Astrocyte (in vitro differentiated cells and primary cell): ENCODE measurements at regions not wholly inside any gene's neighbourhood (a gene's known extent, or its start where the extent isn't known, plus 50 kb on each side); places are given as distances from the start of the nearest gene placed in this dataset.

Experiments used
- DNase-seq: peaks from one replicate; pipeline ENCODE4 v3.0.0-alpha.2; 2010; ENCODE audit warnings: low read depth
- FAIRE-seq: peaks from 2 replicates; lab custom pipeline; 2011; peaks lifted over from hg19 to GRCh38; lab: Jason Lieb, UNC
- H2AFZ ChIP-seq: 2 replicates; pipeline ENCODE4 v1.6.0; 2012; ENCODE audit warnings: low read depth, low read length, inconsistent platforms
- H3K27ac ChIP-seq: 2 replicates; pipeline ENCODE4 v1.5.1; 2011; ENCODE audit warnings: low read depth, low read length, inconsistent platforms
- H3K27me3 ChIP-seq: 2 replicates; pipeline ENCODE4 v1.6.0; 2011; ENCODE audit warnings: low read length, inconsistent platforms; ENCODE audit not compliant: insufficient read depth
- H3K36me3 ChIP-seq: 2 replicates; pipeline ENCODE4 v1.5.1; 2011; ENCODE audit warnings: low read length, inconsistent platforms; ENCODE audit not compliant: insufficient read depth
- H3K4me1 ChIP-seq: 2 replicates; pipeline ENCODE4 v1.5.1; 2011; ENCODE audit warnings: low read length, inconsistent platforms; ENCODE audit not compliant: insufficient read depth
- H3K4me2 ChIP-seq: 2 replicates; pipeline ENCODE4 v1.6.0; 2012; ENCODE audit warnings: low read length, inconsistent platforms
- H3K4me3 ChIP-seq: 2 replicates; pipeline ENCODE4 v1.5.1; 2011; ENCODE audit warnings: low read depth, mild to moderate bottlenecking, low read length, inconsistent platforms; ENCODE audit not compliant: insufficient read depth
- H3K79me2 ChIP-seq: 2 replicates; pipeline ENCODE4 v1.6.0; 2012; ENCODE audit warnings: mild to moderate bottlenecking, low read length, inconsistent platforms; ENCODE audit not compliant: insufficient read depth
- H3K9ac ChIP-seq: 2 replicates; pipeline ENCODE4 v1.6.0; 2012; ENCODE audit warnings: mild to moderate bottlenecking, low read length, inconsistent platforms
- H3K9me3 ChIP-seq: 2 replicates; pipeline ENCODE4 v1.5.1; 2012; ENCODE audit warnings: low read depth, mild to moderate bottlenecking, low read length, inconsistent platforms; ENCODE audit not compliant: insufficient read depth
- H4K20me1 ChIP-seq: 2 replicates; pipeline ENCODE4 v1.6.0; 2012; ENCODE audit warnings: low read length, inconsistent platforms; ENCODE audit not compliant: insufficient read depth
- H3K27ac Mint-ChIP-seq: one replicate; pipeline ENCODE4 v1.8.0; 2021; ENCODE audit warnings: mild to moderate bottlenecking, mixed read lengths; ENCODE audit not compliant: unreplicated experiment
- H3K27me3 Mint-ChIP-seq: one replicate; pipeline ENCODE4 v1.8.0; 2021; ENCODE audit warnings: low read depth, mixed read lengths; ENCODE audit not compliant: unreplicated experiment
- H3K36me3 Mint-ChIP-seq: one replicate; pipeline ENCODE4 v1.8.0; 2021; ENCODE audit warnings: low read depth, mixed read lengths; ENCODE audit not compliant: unreplicated experiment
- H3K4me1 Mint-ChIP-seq: one replicate; pipeline ENCODE4 v1.8.0; 2021; ENCODE audit warnings: low read depth, mixed read lengths; ENCODE audit not compliant: unreplicated experiment
- H3K4me3 Mint-ChIP-seq: one replicate; pipeline ENCODE4 v1.8.0; 2021; ENCODE audit warnings: mild to moderate bottlenecking, moderate library complexity, mixed read lengths; ENCODE audit not compliant: unreplicated experiment
- H3K9me3 Mint-ChIP-seq: one replicate; pipeline ENCODE4 v1.8.0; 2021; ENCODE audit warnings: mild to moderate bottlenecking, mixed read lengths; ENCODE audit not compliant: unreplicated experiment
- EZH2 ChIP-seq: IDR thresholded peaks from 2 replicates; pipeline ENCODE4 v1.6.1; 2012; ENCODE audit warnings: mild to moderate bottlenecking, low read length, inconsistent platforms; ENCODE audit not compliant: insufficient read depth
- TF ChIP-seq, protein P1 (sequence below): IDR thresholded peaks from 2 replicates; pipeline ENCODE4 v1.5.1; 2011; ENCODE audit warnings: low read depth, mild to moderate bottlenecking, inconsistent platforms, low read length, moderate library complexity; ENCODE audit not compliant: insufficient read depth

DNA sequence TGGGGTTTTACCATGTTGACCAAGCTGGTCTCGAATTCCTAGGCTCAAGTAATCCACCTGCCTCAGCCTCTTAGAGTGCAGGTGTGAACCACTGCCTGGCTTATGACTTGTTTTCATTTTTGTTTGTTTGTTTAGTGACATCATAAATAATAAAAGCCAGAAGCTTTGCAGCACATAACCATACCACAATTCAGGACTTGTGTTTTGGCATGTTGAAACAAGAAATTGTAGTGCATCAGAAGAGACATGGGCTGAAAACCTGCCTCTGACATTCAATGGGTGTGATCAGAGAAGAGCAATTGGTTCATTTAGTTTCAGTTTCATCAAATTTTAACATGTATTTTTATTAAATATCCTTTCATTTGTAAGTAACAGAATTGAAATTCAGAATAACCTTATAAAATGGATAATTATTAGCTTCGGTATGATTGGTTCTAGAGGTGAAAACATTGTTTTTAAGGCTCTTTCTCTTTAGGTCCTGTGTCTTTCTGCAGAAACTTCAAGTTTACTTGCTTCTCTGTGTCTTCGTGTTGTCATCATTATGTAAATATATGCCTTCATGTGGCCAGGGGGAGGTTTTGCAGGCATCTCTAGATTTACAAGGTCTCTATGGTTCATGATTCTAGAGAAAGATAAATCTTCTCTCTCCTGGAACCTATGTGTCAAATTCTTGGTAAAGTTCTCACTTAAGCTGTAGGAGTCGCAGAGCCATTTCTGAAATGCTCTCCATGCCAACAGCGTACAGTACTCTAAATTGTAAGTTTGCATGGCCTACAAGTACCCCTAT is 312.0 kb downstream of the KCNC2 start:
- H3K9me3 ChIP-seq: no peaks in the 10 kb centered on the region
- Mint-ChIP-seq H3K4me1 (no peaks in the 10 kb centered on the region), H3K4me3 (no peak overlapping the region), H3K27ac (no peak overlapping the region), H3K36me3 (no peaks in the 10 kb centered on the region), H3K27me3 (no peaks in the 10 kb centered on the region), H3K9me3 (no peaks in the 10 kb centered on the region)
- no peak overlapping the region for H3K4me2 ChIP-seq
- no peaks in the 10 kb centered on the region for H3K27me3 ChIP-seq
- DNase-seq (no peak), FAIRE-seq (no peak)
- H4K20me1 ChIP-seq: no peaks in the 10 kb centered on the region
- TF ChIP-seq EZH2: no peak
- TF ChIP-seq, protein P1, sequence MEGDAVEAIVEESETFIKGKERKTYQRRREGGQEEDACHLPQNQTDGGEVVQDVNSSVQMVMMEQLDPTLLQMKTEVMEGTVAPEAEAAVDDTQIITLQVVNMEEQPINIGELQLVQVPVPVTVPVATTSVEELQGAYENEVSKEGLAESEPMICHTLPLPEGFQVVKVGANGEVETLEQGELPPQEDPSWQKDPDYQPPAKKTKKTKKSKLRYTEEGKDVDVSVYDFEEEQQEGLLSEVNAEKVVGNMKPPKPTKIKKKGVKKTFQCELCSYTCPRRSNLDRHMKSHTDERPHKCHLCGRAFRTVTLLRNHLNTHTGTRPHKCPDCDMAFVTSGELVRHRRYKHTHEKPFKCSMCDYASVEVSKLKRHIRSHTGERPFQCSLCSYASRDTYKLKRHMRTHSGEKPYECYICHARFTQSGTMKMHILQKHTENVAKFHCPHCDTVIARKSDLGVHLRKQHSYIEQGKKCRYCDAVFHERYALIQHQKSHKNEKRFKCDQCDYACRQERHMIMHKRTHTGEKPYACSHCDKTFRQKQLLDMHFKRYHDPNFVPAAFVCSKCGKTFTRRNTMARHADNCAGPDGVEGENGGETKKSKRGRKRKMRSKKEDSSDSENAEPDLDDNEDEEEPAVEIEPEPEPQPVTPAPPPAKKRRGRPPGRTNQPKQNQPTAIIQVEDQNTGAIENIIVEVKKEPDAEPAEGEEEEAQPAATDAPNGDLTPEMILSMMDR: no peak
- no peak overlapping the region for H2AFZ ChIP-seq
- no peaks in the 10 kb centered on the region for H3K36me3 ChIP-seq
- H3K79me2 ChIP-seq: no peaks in the 10 kb centered on the region
- H3K9ac ChIP-seq: no peak overlapping the region
- no peak overlapping the region for H3K27ac ChIP-seq
- H3K4me1 ChIP-seq: no peaks in the 10 kb centered on the region
- H3K4me3 ChIP-seq: no peak overlapping the region

DNA sequence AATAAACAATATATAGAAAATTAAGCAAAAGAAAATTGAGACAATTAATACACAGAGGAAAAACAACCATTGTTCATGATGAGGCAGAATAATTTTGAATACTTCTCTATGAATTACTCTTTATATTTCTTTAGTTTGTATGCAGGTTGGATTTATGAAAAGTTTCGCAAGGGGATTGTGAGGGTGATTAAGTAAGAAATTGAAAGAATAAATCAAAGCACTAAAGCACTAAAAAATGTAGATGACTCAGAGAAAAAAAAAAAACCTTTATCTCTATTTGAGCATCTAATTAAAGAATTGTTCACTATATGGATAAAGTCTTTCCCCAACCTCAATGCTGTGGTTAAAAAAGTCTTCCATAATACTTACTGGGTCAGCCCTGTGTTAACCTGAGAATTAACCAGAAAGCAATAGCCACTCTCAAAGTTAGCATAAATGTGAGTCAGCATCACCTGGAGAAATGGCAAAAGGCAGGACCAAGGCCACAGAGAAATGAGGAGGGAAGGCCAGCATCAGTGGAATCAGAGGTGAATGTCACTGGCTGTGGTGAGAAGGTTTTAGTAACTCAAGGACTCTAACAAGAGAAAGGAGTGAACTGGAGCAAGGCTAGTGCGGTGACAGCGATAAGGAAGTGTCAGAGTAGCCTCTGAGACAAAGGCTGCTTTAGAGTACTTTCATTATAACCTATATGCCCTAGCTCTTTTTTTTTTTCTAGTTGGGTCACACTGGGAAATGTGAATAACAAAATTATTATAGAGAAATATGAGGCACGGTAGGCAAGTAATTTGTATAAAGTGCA is 310.4 kb downstream of the KCNC2 start:
- Histone ChIP-seq H3K4me2 (no peak overlapping the region), H3K4me1 (no peaks in the 10 kb centered on the region), H3K9me3 (no peaks in the 10 kb centered on the region), H3K36me3 (no peaks in the 10 kb centered on the region), H3K27me3 (no peaks in the 10 kb centered on the region), H3K4me3 (no peak overlapping the region), H3K27ac (no peak overlapping the region), H4K20me1 (no peaks in the 10 kb centered on the region), H3K9ac (no peak overlapping the region), H3K79me2 (no peaks in the 10 kb centered on the region), H2AFZ (peak overlapping the region; percentile 28)
- Mint-ChIP-seq H3K9me3 (no peaks in the 10 kb centered on the region), H3K27me3 (no peaks in the 10 kb centered on the region), H3K4me3 (no peak overlapping the region), H3K4me1 (peaks cover 2% of the 10 kb centered on the region), H3K27ac (no peak overlapping the region), H3K36me3 (no peaks in the 10 kb centered on the region)
- DNase-seq (peak; percentile 27), FAIRE-seq (no peak)
- no peak for TF ChIP-seq EZH2
- TF ChIP-seq, protein P1: no peak
